Upper lobe of left lung (tissue), 4 donors: ENCODE measurements at regions not wholly inside any gene's neighbourhood (a gene's known extent, or its start where the extent isn't known, plus 50 kb on each side); places are given as distances from the start of the nearest gene placed in this dataset.

Experiments
- CTCF ChIP-seq, 6 experiments: fragments of 450-650 bp in 4 of 6; fragments of 200-600 bp in 2 of 6; sonication (generic) in 2 of 6; IDR thresholded peaks; one replicate each; pipeline ENCODE4 v1.5.1; 2016 to 2019; ENCODE audit warnings: antibody characterized with exemption in 6 of 6
- EP300 ChIP-seq, 4 donors: sonication (generic); formaldehyde crosslinking; IDR thresholded peaks; one replicate each; pipeline ENCODE4 v1.5.1; 2017; ENCODE audit warnings: antibody characterized with exemption in 4 of 4, control low read depth in 2 of 4
- POLR2A ChIP-seq, 4 donors: fragments of 450-650 bp; IDR thresholded peaks; one replicate each; pipeline ENCODE4 v1.5.1; 2016 to 2017; ENCODE audit warnings: antibody characterized with exemption in 4 of 4, mild to moderate bottlenecking in 2 of 4
- POLR2AphosphoS5 ChIP-seq, 2 donors: sonication (generic); formaldehyde crosslinking; IDR thresholded peaks; one replicate each; pipeline ENCODE4 v1.5.1; 2017; ENCODE audit warnings: antibody characterized with exemption in 2 of 2

- no peak for TF ChIP-seq POLR2A (IDR thresholded peaks at IDR 0.05)
- TF ChIP-seq CTCF (IDR thresholded peaks at IDR 0.05), result no peak
- TF ChIP-seq EP300 (IDR thresholded peaks at IDR 0.05), result no peak
- no peak for TF ChIP-seq POLR2AphosphoS5 (IDR thresholded peaks at IDR 0.05)
Measured at GRCh38 chr2:8576525-8577167, 105.2 kb upstream of the ID2 start.
